TTC549 (cell line): ENCODE measurements at regions not wholly inside any gene's neighbourhood (a gene's known extent, or its start where the extent isn't known, plus 50 kb on each side); places are given as distances from the start of the nearest gene placed in this dataset.

ENCODE experiments used
- FAIRE-seq: peaks from 2 replicates; lab custom pipeline; 2012; peaks lifted over from hg19 to GRCh38; lab: Jason Lieb, UNC

DNA sequence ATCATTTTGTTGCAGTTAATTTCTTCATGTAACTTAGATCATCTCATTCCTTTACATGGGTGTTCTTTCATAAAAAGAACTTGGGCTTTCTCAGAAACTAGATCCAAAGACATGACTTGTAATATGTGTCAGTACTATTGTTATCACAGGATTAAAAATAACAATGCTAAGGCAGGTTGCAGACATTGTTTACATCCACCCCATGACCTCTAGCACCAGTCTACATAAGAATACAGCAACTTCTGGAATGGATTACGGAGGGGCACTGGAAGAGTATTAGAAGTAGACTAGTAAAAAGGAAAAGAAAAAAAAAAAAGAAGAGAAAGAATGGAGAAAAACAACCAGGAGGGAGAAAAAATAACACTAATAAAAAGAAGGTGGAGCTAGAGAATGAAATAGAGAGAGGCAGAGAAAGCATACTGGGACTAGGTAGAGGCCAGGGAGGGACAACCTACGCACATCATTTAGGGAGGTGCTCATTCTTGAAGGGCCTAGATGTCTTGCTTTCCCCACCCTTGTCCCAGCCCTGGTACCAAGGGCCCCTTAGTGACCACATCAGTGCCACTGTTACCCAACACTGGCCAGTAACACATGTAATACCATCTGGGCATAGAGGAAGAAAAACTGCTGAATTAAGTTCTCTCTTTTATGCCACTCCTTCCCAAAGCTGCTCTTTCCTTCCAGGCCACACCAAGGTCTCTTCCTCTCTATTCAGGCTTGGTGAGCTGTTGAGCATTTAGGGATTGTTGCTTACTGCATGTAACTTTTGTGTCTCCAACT is 70.6 kb upstream of the KLF7 start:
- no peak for FAIRE-seq

DNA sequence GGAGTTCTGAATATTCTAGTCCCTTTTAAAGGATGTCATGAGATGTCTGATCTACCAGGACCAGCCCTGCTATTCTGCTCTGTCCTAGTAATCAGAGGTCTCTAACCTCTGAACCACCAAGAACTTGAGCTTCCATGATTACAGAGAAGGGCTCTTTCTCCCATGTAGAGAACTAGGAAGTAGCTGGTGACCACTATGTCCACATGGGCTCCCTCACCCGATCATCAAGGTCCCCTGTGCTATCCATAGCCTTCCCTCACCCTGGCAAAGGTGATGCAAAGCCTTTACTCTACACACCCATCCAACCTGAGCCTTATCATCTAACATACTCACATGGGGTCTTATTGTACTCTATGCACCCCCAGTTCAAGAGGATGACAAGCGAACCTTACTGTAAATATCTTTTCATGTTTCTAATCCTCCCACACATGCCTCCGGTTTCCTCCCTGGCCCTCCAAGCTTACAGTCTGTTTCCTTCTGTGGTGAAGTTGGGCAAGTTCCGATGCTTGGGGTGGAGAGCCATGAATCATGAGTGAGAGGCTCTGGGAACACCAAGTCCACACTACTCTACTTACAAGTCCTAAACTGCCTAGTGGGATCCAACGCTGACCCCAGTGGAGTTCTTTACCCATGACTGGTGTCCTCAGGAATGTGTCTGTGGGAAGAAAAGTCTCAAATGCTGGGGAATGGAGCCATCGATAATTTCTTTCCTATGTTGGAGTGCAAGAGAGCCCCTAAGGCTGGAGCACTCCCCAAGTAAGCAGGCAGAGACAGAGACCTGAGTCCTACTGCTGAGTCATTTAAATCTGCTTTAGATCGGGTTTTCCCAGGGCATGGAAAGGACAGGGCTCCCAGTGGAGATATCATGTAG is 73.3 kb upstream of the KLF7 start:
- FAIRE-seq: no peak

DNA sequence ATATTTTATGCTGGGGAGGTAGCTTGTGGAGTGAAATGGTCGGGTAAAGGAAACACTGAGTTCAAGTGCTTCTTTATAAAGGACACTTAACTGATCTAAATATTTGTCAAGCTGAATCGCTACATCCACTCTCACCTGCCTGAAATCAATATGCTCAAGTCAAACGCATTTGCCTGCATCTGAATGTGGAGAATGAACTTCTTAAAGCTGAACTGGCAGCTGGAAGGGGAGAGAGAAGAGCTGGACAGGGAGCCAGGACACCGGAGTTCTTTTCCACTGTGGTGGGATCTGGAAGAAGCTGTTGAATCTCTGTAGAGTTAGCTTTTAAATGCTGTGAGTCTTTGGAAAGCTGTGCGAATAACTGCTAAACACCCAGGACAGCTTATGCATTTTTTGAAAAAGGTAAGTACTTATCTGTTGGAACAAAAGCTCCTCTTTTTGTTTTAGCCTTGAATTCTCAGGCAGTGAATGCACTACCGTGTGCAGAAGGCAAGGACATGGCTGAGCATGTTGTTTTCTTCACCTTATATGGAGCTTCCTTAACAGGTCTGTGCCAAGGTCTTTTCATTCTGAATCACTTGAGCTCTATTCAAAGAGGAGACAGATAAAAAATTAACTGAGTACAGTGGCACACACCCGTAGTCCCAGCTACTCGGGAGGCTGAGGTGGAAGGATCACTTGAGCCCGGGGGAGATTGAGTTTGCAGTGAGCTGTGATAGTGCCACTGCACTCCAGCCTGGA is 74.2 kb upstream of the KLF7 start:
- FAIRE-seq: no peak

DNA sequence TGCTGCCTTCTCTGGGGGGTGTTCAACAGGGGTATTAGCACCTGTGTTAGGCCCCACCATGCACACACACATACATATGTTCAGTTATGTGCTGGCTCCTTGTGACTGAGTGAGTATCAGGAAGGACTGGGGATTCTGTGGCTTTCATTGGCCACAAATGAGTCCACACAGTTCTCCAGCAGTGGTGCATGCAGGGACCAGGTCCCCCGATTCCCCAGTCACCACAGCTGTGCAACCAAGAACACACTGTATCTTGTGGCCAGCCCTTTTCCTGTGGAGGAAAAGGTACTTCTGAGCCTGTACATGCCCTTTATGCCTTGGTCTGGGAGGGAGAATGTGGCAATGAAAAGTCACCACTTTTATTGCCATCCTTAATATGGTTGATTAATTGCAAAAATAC is 74.9 kb upstream of the KLF7 start:
- FAIRE-seq: no peak

DNA sequence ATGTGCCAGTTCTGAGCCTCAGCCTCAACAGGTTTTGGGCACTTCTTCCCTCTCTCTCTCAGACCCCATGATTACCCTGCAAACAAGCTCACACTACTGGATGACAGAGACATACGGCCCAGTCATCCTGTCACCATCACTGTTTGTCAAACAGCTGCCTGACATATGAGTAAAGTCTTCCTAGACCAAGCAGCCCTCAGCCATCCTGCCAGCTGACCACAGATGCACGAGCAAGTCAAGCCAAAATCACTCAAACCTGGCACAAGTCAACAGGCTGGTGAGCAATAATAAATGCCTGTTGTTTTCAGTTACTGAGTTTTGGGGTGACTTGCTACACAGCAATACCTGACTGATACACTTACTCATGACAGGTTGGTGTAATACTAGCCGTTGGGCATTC is 75.5 kb upstream of the KLF7 start:
- no peak for FAIRE-seq

DNA sequence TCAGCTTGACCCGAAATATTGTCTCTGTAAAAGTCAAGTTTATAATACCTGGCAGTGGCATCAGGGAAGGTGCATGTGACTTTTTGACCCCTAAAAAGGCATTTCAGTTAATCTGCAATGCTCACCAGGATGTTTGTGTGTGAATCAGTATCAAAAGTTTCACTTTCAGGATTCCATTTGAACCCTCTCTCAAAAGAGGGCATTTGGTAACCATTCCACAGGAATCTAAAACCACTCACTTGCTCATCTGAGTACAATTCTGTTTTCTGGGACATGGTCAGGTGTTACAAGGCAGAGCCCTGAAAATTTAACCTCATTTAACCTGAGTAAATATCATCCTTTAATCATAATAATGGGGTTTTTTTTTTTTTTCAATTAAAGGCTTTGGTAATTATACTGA is 77.9 kb upstream of the KLF7 start:
- no peak for FAIRE-seq

DNA sequence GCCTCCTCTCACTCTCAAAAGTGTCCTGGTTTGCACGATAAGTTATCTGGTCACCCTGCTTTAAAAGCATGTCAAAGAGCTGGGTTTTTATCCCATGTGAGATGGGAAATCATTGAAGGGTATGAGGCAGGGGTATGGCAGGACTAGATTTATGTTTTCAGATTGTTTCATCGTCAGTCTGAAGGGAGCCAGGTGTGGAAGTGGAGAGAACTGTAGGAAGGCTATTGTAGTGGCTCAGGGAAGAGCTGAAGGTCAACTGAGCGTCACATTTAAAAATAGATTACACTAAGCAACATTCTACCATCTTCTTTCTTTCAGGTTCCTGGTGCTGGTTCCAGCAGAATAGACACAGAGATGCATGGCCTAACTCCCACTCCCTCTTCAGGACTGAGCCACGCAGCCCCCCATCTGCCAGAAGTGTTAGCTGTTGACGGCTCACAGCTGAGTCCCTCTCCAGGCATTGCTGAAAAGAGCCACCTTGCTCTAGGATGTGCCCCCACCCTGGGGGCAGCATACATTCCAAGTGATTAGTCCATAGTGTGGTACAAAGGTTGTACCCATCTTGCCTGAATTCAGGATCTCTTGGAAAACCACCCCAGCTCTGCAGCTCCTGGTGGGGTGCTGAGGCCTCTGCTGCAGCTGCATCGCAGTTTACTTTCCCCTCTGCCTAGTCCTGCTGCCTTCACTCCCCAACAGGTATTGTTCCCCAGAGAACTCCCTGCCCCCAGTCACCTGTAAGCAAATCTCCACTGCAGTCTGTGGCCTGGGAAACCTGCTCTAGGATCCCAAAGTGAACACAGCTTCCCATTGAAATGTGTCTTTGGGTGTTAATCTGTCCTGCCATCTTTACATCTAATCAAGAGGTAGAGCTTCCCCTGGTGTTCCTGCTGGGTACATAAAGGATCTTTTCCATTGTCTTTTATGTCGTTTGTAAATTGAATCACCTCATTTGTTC is 79.5 kb upstream of the KLF7 start:
- no peak for FAIRE-seq

DNA sequence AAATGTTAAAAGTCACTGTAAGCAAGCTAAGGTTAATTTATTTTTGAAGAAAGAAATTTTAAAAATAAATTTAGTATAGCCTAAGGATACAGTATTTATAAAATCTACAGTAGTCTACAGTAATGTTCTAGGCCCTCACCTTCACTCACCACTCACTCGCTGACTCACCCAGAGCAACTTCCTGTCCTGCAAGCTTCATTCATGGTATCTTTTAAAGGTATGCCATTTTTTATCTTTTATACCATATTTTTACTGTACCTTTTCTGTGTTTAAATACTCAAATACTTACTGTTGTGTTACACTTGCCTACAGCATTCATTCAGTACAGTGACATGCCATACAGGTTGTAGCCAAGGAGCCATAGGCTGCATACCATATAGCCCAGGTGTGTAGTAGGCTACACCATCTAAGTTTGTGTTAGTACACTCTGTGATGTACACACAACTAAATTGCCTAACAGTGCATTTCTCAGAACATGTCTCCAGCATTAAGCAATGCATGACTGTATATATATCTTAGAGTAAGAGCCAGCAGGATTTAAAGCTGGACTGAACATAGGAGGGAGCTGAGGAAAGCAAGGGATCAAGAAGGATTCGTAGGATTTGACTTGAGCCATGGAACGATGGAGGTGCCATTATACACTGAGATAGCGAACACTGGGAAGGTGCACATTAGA is 83.1 kb upstream of the KLF7 start:
- no peak for FAIRE-seq

DNA sequence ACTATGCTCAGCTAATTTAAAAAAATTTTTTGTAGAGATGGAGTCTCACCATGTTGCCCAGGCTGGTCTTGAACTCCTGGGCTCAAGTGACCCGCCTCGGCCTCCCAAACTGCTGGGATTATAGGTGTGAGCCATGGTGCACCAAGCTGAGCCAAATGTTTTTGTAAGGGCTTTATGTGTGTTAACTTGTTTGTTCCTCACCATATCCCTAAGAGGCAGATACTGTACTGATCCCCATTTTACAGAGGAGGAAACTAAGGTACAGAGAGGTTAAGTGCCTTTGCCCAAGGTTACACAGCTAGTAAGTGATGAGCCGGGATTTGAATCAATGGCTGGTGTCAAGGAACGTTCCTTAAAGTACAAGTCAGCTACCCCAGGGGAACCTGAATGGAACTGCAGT is 85.3 kb upstream of the KLF7 start:
- no peak for FAIRE-seq

DNA sequence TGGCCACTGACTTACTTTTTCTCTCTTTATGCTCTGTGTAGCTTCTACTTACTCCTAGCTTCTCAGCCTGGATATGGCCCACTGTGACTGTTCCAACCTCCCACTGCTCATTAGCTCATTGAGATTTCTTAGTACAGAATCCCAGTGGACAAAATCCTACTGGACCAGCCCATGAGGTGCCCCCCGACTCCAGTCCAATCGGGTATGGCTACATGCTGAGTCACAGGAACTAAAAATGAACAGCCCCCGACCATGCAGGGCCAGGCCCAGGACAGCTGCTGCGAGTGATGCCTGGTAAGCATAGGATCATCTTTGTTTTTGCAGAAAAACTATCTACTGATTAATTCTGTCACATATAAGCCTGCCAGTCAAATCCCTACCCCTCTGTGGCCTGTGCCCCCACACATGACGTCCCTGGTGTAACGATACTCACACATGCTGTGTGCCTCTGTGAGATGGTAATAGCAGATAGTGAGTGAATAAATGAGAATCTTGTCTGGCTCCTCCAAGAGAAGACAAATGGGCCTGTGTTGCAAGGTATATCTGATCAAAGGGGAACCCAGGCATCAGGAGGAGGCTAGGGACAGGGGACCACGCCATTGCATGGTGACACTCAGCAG is 85.9 kb upstream of the KLF7 start:
- no peak for FAIRE-seq

DNA sequence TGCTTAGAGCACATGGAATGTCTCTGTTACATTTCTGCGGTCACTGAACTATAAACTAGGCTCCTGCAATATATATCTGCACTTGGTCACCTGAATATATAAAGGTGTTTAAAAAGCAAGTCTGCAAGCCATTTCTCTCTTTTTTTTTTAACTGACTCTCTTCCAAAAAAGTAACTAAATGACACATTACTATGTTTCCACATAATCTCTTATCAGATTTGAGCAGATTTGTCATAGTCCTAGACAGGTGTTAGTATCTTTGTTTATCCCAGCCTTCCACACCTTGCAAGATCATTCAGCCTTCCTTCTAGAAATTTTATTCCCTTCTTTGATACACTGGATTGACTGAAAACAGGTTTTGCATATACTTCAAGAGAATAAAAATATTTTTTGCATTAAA is 86.7 kb upstream of the KLF7 start:
- FAIRE-seq: no peak

DNA sequence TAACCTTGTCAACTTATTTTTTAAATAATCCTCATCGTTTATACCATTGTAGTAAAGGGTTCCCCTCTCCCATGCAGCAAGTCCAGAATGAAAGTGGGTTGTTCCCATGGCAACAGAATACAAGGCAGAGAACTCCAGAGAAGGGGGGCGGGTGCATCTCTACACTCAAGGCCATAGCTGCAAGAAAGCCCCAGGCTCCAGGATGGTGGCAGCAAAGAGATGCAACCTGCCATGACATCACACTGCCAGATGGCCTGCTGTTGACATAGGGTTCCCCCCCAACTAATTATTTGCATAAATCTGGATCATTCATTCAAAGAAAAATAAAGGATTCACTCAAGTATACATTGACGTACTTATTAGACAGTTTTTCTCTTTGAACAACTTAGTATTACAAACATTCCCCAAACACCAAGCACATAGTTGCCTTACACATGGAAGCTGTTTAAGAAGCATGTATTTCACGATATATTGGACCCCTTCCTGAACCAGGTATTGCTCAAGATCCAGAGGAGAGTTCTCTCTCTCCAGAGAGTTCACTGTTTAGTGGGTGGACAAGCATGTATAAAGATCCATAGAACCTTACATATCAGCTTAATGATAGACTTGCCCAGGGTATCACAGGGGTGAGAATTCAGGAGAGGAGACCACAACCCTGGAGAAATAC is 87.4 kb upstream of the KLF7 start:
- no peak for FAIRE-seq

DNA sequence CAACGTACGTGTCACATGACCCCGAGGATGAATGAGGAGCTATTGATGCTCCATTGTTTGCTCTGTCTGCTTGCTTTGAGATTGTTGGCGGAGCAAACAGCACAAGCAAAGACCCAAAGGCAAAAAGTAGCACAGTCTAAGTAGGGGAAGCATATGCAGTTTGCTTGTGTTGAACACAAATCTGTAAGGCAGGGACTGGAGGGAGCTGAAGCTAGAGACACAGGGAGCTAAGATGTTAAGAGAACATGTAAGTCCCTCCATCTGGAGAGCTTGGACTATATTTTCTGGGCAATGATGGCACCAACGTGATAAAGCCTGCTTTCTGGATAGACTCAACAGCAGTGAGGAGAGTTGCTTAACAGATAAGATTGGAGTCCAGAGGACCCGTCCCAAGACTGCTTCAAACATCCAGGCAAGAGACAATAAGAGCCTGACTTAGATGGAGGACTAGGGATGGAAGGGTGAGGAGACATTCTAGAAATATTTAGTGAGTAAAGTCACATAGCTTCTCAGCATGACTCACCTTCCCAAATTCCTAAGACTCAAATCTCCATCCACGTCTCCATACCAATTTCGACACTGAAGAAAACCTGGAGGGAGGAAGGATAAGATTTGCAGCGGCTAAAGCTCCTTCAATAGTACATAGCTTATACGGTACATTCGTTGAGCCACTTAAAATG is 88.1 kb upstream of the KLF7 start:
- no peak for FAIRE-seq

DNA sequence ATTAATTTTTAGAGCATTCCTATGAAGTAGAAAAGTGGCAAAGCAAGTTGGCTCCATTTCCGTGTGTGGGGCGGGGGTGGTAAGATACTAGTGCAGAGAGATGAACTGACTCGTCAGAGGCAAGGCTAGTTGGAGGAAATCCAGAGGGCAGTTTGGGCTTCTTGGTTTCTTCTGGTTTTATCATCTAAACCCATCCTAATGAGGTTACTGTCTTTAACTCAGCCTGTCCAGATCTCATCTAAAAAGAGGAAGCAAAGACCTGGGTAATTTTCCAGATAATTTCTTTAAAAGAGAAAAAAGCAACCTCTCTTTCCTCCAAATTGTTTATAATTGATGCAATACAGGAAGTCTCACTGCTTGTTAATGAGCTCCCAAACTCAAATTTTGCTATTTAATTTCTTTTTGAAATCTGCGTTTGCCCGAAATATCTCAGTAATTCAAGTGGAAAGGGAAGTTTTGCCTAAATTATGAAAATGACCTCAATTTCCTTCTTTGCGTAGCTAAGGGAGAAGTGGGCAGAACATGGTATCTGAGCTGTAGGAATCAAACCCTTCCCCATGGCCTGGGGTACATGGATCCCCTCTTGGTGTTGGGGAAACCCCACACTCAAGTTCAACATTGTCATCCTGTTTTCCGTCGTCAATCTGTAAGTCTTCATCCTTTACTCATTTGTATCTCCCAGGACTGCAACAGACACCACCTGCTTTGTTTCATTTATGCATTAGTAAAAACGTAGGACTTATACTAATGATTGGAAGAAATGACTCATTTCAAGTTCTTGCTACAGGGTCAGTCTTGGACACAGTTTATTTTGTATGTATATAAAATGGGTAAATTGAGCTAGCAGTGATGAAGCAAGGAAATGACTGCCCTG is 89.1 kb upstream of the KLF7 start:
- FAIRE-seq: no peak

DNA sequence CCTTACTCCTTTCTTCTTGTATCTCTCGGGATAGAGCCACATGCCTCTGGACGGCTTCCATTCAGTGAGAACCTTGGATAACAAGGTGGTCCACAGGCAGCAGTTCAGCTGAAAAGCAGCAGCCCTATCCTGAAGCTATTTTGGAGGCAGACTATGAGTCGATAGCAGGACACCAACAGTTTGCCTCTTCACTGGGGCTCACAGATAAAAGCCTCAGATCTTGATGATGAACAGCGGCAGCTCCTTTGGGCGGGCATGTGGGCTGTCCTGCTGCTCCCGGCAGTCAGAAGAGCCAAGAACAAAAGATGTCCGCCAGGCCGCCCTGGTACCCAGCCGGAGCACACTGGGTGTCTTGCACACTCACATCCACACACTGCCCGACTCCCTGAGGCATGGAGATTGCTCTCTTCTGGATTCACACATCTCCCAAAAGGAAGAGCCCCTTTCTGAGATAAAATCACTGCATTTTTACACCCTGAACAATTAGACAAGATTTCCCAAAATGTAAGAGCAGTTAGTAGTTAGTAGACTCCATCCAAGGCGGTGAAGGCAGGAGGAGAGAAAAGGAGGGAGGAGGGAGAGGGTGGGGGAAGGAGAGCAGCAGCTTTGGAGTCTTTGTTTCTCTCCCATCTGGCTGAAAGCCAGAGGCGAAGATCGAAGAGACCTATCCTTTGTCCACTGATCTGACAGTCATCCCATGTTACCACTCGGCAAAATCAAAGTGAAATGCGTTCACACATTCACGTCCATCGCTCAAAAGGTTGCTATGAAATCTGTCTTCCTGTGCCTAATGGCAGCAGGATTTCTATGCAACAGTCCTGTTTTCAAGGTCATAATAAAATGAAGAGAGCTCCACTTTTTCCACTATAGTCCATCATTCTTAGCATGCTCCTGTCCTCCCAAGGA is 90.1 kb upstream of the KLF7 start:
- FAIRE-seq: no peak

DNA sequence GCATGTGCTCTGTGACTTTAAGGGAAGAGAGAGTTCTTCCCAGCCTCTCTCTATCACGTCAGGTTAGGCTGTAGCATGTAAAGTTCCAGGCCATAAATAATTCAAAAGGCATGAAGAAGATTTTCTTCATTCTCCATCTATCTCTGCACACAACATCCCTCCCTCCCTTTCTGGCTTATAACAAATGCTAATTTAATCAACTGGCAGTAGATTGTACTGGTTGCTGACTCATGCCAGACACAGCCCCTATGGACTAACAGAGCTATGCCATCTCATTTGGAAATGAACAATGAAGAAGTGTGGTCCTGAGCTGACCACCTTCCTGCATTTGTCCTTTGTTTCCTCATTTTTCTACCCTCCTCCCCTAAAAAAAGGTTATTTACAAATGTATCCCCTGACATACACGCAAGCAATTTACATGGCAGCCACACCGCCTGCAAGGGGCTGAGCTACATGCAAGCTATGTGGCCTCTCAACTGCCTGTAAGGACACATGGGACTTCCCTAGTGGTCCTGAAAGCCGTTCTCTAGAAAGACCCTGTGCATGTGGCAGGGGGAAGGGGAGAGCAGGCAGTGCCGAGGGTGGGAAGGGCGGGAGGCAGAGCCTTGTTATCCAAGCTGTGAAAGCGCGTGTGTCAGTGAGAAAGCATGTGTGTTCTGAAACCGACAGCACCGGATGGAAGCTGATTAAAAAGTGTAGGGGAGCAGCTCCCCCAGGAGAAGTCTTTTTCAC is 90.9 kb upstream of the KLF7 start:
- FAIRE-seq: no peak
